ENCODE measurements at regions not wholly inside any gene's neighbourhood (a gene's known extent, or its start where the extent isn't known, plus 50 kb on each side); places are given as distances from the start of the nearest gene placed in this dataset.

DNA sequence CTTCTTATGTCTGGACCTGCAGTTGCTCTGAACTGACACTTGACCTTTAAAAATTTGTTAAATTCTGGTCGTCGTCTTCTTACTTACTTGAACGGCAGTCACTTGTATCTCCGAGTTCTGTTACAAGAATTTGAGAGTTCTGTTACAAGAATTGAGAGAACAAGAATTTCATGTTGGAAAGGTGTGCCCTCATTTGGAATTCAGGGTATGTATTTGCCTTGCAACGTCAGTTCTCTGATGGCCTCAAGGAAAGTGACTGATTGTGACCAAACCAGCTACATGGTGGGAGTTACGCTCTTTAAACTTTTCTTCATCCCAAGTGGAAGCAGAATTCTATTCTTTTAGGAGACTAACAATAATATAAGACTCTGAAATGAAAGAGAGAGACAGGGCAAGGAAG, 320.0 kb upstream of the TRIB2 start:
- Histone ChIP-seq H3K4me1 (ENCODE audit: control insufficient read depth, insufficient read depth, low read length) (no peaks in the 10 kb centered on the region), H3K36me3 (ENCODE audit: control insufficient read depth in 2 of 2, insufficient read depth in 2 of 2, low read length in 2 of 2) (no peaks in the 10 kb centered on the region), H3K27me3 (ENCODE audit: control insufficient read depth in 1 of 2, insufficient read depth in 2 of 2, low read length in 2 of 2) (no peaks in the 10 kb centered on the region), H3K9me3 (ENCODE audit: control insufficient read depth in 2 of 2, low read length in 2 of 2) (no peaks in the 10 kb centered on the region), H3K9ac (ENCODE audit: low read length in 2 of 2) (no peak overlapping the region), H3K27ac (ENCODE audit: low read length) (no peak overlapping the region), H3K4me3 (ENCODE audit: low read length in 2 of 2) (no peak overlapping the region)

GRCh38 chr2:12397854-12398253, 318.9 kb upstream of the TRIB2 start:
- Histone ChIP-seq H3K4me3 (ENCODE audit: low read length in 2 of 2) (no peak overlapping the region), H3K27ac (ENCODE audit: low read length) (no peak overlapping the region), H3K9ac (ENCODE audit: low read length in 2 of 2) (no peak overlapping the region), H3K27me3 (ENCODE audit: control insufficient read depth in 1 of 2, insufficient read depth in 2 of 2, low read length in 2 of 2) (no peaks in the 10 kb centered on the region), H3K9me3 (ENCODE audit: control insufficient read depth in 2 of 2, low read length in 2 of 2) (no peaks in the 10 kb centered on the region), H3K4me1 (ENCODE audit: control insufficient read depth, insufficient read depth, low read length) (no peaks in the 10 kb centered on the region), H3K36me3 (ENCODE audit: control insufficient read depth in 2 of 2, insufficient read depth in 2 of 2, low read length in 2 of 2) (no peaks in the 10 kb centered on the region)

- H3K27ac ChIP-seq (ENCODE audit: low read length): no peak overlapping the region
- no peaks in the 10 kb centered on the region for H3K36me3 ChIP-seq (ENCODE audit: control insufficient read depth in 2 of 2, insufficient read depth in 2 of 2, low read length in 2 of 2)
- H3K9me3 ChIP-seq (ENCODE audit: control insufficient read depth in 2 of 2, low read length in 2 of 2): no peaks in the 10 kb centered on the region
- H3K4me1 ChIP-seq (ENCODE audit: control insufficient read depth, insufficient read depth, low read length): no peaks in the 10 kb centered on the region
- H3K4me3 ChIP-seq (ENCODE audit: low read length in 2 of 2): no peak overlapping the region
- no peak overlapping the region for H3K9ac ChIP-seq (ENCODE audit: low read length in 2 of 2)
- H3K27me3 ChIP-seq (ENCODE audit: control insufficient read depth in 1 of 2, insufficient read depth in 2 of 2, low read length in 2 of 2): no peaks in the 10 kb centered on the region
Measured at GRCh38 chr2:12399240-12399639, 317.5 kb upstream of the TRIB2 start.

- Histone ChIP-seq H3K9me3 (ENCODE audit: control insufficient read depth in 2 of 2, low read length in 2 of 2) (no peaks in the 10 kb centered on the region), H3K27ac (ENCODE audit: low read length) (no peak overlapping the region), H3K27me3 (ENCODE audit: control insufficient read depth in 1 of 2, insufficient read depth in 2 of 2, low read length in 2 of 2) (no peaks in the 10 kb centered on the region), H3K4me1 (ENCODE audit: control insufficient read depth, insufficient read depth, low read length) (no peaks in the 10 kb centered on the region), H3K9ac (ENCODE audit: low read length in 2 of 2) (no peak overlapping the region), H3K36me3 (ENCODE audit: control insufficient read depth in 2 of 2, insufficient read depth in 2 of 2, low read length in 2 of 2) (no peaks in the 10 kb centered on the region), H3K4me3 (ENCODE audit: low read length in 2 of 2) (no peak overlapping the region)
Measured at GRCh38 chr2:12400543-12400942, 316.2 kb upstream of the TRIB2 start.

GRCh38 chr2:12402440-12403139, 314.1 kb upstream of the TRIB2 start:
- H3K9ac ChIP-seq (ENCODE audit: low read length in 2 of 2): no peak overlapping the region
- no peak overlapping the region for H3K27ac ChIP-seq (ENCODE audit: low read length)
- H3K9me3 ChIP-seq (ENCODE audit: control insufficient read depth in 2 of 2, low read length in 2 of 2): no peaks in the 10 kb centered on the region
- no peaks in the 10 kb centered on the region for H3K4me1 ChIP-seq (ENCODE audit: control insufficient read depth, insufficient read depth, low read length)
- H3K36me3 ChIP-seq (ENCODE audit: control insufficient read depth in 2 of 2, insufficient read depth in 2 of 2, low read length in 2 of 2): no peaks in the 10 kb centered on the region
- no peak overlapping the region for H3K4me3 ChIP-seq (ENCODE audit: low read length in 2 of 2)
- no peaks in the 10 kb centered on the region for H3K27me3 ChIP-seq (ENCODE audit: control insufficient read depth in 1 of 2, insufficient read depth in 2 of 2, low read length in 2 of 2)

DNA sequence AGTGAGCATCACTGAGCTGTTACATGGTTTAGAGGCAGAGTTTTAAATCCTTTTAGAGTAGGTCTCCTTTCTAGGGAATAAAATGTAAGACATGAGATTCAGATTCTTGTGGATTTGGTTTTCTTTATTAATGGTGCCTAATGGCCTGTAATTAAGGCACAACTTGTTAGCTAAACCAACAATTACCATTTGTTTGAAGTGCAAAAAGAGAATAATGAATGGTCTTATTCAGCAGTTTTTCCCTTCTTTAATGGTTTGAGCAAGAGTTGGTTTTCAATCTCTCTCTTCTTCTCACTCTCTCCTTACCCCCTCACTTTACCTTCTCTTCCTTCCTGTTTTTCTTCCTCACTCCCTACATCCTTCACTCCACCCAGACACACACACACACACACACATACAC, 312.2 kb upstream of the TRIB2 start:
- H3K9ac ChIP-seq (ENCODE audit: low read length in 2 of 2): no peak overlapping the region
- no peaks in the 10 kb centered on the region for H3K9me3 ChIP-seq (ENCODE audit: control insufficient read depth in 2 of 2, low read length in 2 of 2)
- no peak overlapping the region for H3K27ac ChIP-seq (ENCODE audit: low read length)
- H3K4me1 ChIP-seq (ENCODE audit: control insufficient read depth, insufficient read depth, low read length): no peaks in the 10 kb centered on the region
- H3K4me3 ChIP-seq (ENCODE audit: low read length in 2 of 2): no peak overlapping the region
- no peaks in the 10 kb centered on the region for H3K27me3 ChIP-seq (ENCODE audit: control insufficient read depth in 1 of 2, insufficient read depth in 2 of 2, low read length in 2 of 2)
- no peaks in the 10 kb centered on the region for H3K36me3 ChIP-seq (ENCODE audit: control insufficient read depth in 2 of 2, insufficient read depth in 2 of 2, low read length in 2 of 2)

- no peaks in the 10 kb centered on the region for H3K27me3 ChIP-seq (ENCODE audit: control insufficient read depth in 1 of 2, insufficient read depth in 2 of 2, low read length in 2 of 2)
- H3K36me3 ChIP-seq (ENCODE audit: control insufficient read depth in 2 of 2, insufficient read depth in 2 of 2, low read length in 2 of 2): no peaks in the 10 kb centered on the region
- H3K27ac ChIP-seq (ENCODE audit: low read length): no peak overlapping the region
- H3K4me1 ChIP-seq (ENCODE audit: control insufficient read depth, insufficient read depth, low read length): no peaks in the 10 kb centered on the region
- H3K4me3 ChIP-seq (ENCODE audit: low read length in 2 of 2): no peak overlapping the region
- no peak overlapping the region for H3K9ac ChIP-seq (ENCODE audit: low read length in 2 of 2)
- H3K9me3 ChIP-seq (ENCODE audit: control insufficient read depth in 2 of 2, low read length in 2 of 2): peaks cover 0 to 5% of the 10 kb centered on the region in 2 donors
Measured at GRCh38 chr2:12407160-12407559, 309.6 kb upstream of the TRIB2 start.

DNA sequence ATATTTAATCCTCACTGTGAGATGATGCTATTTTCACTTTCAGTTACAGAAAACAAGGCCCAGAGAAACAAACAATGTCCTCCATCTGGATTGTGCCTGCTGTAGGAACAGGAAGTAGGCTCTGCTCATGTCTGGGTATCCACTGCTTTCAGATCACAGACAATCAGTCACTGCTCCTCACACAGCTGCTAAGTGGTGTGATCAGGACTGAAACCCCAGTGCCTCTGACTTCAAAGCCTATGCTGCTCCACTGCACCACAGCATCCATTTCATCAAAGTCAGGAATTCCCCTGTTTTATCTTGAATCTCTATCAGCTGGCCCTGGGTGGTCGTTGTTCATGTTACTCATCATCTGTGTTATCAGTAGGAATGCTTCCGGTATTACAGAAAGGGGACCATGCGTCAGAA, 303.8 kb upstream of the TRIB2 start:
- H3K27me3 ChIP-seq (ENCODE audit: control insufficient read depth in 1 of 2, insufficient read depth in 2 of 2, low read length in 2 of 2): no peaks in the 10 kb centered on the region
- H3K27ac ChIP-seq (ENCODE audit: low read length): no peak overlapping the region
- no peak overlapping the region for H3K4me3 ChIP-seq (ENCODE audit: low read length in 2 of 2)
- no peak overlapping the region for H3K9ac ChIP-seq (ENCODE audit: low read length in 2 of 2)
- peaks cover 0 to 5% of the 10 kb centered on the region in 2 donors for H3K9me3 ChIP-seq (ENCODE audit: control insufficient read depth in 2 of 2, low read length in 2 of 2)
- H3K36me3 ChIP-seq (ENCODE audit: control insufficient read depth in 2 of 2, insufficient read depth in 2 of 2, low read length in 2 of 2): no peaks in the 10 kb centered on the region
- H3K4me1 ChIP-seq (ENCODE audit: control insufficient read depth, insufficient read depth, low read length): no peaks in the 10 kb centered on the region

GRCh38 chr2:12415536-12415935, 301.2 kb upstream of the TRIB2 start:
- Histone ChIP-seq H3K27me3 (ENCODE audit: control insufficient read depth in 1 of 2, insufficient read depth in 2 of 2, low read length in 2 of 2) (no peaks in the 10 kb centered on the region), H3K36me3 (ENCODE audit: control insufficient read depth in 2 of 2, insufficient read depth in 2 of 2, low read length in 2 of 2) (no peaks in the 10 kb centered on the region), H3K9ac (ENCODE audit: low read length in 2 of 2) (no peak overlapping the region), H3K27ac (ENCODE audit: low read length) (no peak overlapping the region), H3K9me3 (ENCODE audit: control insufficient read depth in 2 of 2, low read length in 2 of 2) (peaks cover 0 to 5% of the 10 kb centered on the region in 2 donors), H3K4me3 (ENCODE audit: low read length in 2 of 2) (no peak overlapping the region), H3K4me1 (ENCODE audit: control insufficient read depth, insufficient read depth, low read length) (no peaks in the 10 kb centered on the region)

DNA sequence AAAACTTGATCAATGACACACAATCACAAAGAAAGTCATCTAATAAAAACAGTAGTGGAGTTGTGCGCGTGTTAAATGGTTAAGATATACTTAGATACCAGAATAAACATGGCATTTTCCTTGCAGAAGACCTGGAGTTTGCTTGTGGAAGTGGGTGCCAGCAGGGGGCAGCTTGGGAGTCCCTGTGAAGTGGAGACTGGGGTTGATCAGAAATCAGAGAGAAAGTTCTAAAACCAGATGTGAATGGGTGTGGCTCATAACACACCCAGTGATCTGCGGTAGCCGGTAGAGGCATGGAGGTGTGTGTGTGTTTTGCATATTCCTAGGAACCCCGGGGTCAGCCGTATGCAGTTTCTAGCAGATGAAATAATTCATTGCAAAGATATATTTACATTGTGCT, 300.1 kb upstream of the TRIB2 start:
- Histone ChIP-seq H3K27ac (ENCODE audit: low read length) (no peak overlapping the region), H3K27me3 (ENCODE audit: control insufficient read depth in 1 of 2, insufficient read depth in 2 of 2, low read length in 2 of 2) (no peaks in the 10 kb centered on the region), H3K9ac (ENCODE audit: low read length in 2 of 2) (no peak overlapping the region), H3K4me1 (ENCODE audit: control insufficient read depth, insufficient read depth, low read length) (peaks cover 3% of the 10 kb centered on the region), H3K4me3 (ENCODE audit: low read length in 2 of 2) (no peak overlapping the region), H3K9me3 (ENCODE audit: control insufficient read depth in 2 of 2, low read length in 2 of 2) (peaks cover 0 to 2% of the 10 kb centered on the region in 2 donors), H3K36me3 (ENCODE audit: control insufficient read depth in 2 of 2, insufficient read depth in 2 of 2, low read length in 2 of 2) (no peaks in the 10 kb centered on the region)

GRCh38 chr2:12417786-12418185, 298.9 kb upstream of the TRIB2 start:
- Histone ChIP-seq H3K27me3 (ENCODE audit: control insufficient read depth in 1 of 2, insufficient read depth in 2 of 2, low read length in 2 of 2) (no peaks in the 10 kb centered on the region), H3K36me3 (ENCODE audit: control insufficient read depth in 2 of 2, insufficient read depth in 2 of 2, low read length in 2 of 2) (no peaks in the 10 kb centered on the region), H3K27ac (ENCODE audit: low read length) (no peak overlapping the region), H3K9ac (ENCODE audit: low read length in 2 of 2) (no peak overlapping the region), H3K4me1 (ENCODE audit: control insufficient read depth, insufficient read depth, low read length) (peaks cover 3% of the 10 kb centered on the region), H3K9me3 (ENCODE audit: control insufficient read depth in 2 of 2, low read length in 2 of 2) (no peaks in the 10 kb centered on the region), H3K4me3 (ENCODE audit: low read length in 2 of 2) (no peak overlapping the region)

All from stomach smooth muscle (tissue), 2 donors.